Sigmoid colon (tissue), 6 donors: ENCODE measurements at regions not wholly inside any gene's neighbourhood (a gene's known extent, or its start where the extent isn't known, plus 50 kb on each side); places are given as distances from the start of the nearest gene placed in this dataset.

Experiments used
- DNase-seq: peaks from one replicate; pipeline ENCODE4 v3.0.0-alpha.2; 2019
- H3K27ac ChIP-seq, 4 donors: fragments of 200-600 bp; sonication (generic); one replicate each; pipeline ENCODE4 v1.5.1; 2016 to 2019; ENCODE audit warnings: mild to moderate bottlenecking in 1 of 4
- H3K27me3 ChIP-seq, 3 donors: fragments of 200-600 bp; sonication (generic); one replicate each; pipeline ENCODE4 v1.5.1; 2019; ENCODE audit warnings: mild to moderate bottlenecking in 1 of 3
- H3K36me3 ChIP-seq, 4 donors: fragments of 200-600 bp; sonication (generic); one replicate each; pipeline ENCODE4 v1.5.1; 2016 to 2019
- H3K4me1 ChIP-seq, 4 donors: fragments of 200-600 bp; sonication (generic); one replicate each; pipeline ENCODE4 v1.5.1; 2017 to 2019
- H3K4me3 ChIP-seq, 4 donors: fragments of 200-600 bp; sonication (generic); one replicate each; pipeline ENCODE4 v1.5.1; 2017 to 2019; ENCODE audit warnings: mild to moderate bottlenecking in 2 of 4, moderate library complexity in 1 of 4
- H3K9me3 ChIP-seq, 4 donors: fragments of 200-600 bp in 3 of 4; sonication (generic) in 3 of 4; one replicate each; pipeline versions ENCODE4 v1.5.1 to v1.6.1; 2013 to 2019
- CTCF ChIP-seq, 4 experiments: fragments of 450-650 bp in 3 of 4; fragments of 200-600 bp in 1 of 4; IDR thresholded peaks; one replicate each; pipeline ENCODE4 v1.5.1; 2016 to 2019; ENCODE audit warnings: antibody characterized with exemption in 4 of 4, mild to moderate bottlenecking in 3 of 4, moderate library complexity in 2 of 4
- EP300 ChIP-seq, 4 donors: sonication (generic); formaldehyde crosslinking; IDR thresholded peaks; one replicate each; pipeline ENCODE4 v1.6.1; 2017; ENCODE audit warnings: antibody characterized with exemption in 4 of 4
- POLR2A ChIP-seq, 2 donors: fragments of 450-650 bp; IDR thresholded peaks; one replicate each; pipeline ENCODE4 v1.6.1; 2016; ENCODE audit warnings: antibody characterized with exemption in 2 of 2, mild to moderate bottlenecking in 2 of 2, moderate library complexity in 2 of 2
- POLR2AphosphoS5 ChIP-seq, 4 donors: sonication (generic); formaldehyde crosslinking; IDR thresholded peaks; one replicate each; pipeline ENCODE4 v1.6.1; 2017; ENCODE audit warnings: antibody characterized with exemption in 4 of 4
- WGBS, 2 donors: extraction: QIAGEN DNeasy Blood & Tissue Kit; methylation state at CpG; one replicate each; pipeline ENCODE4 v1.1.7; 2013; 5-methylcytosine and 5-hydroxymethylcytosine counted together
- intact Hi-C: fragments of 100-400 bp; cut with DNase I; formaldehyde crosslinking; loops from one replicate; pipeline ENCODE4 v1.15.1; 2023
- donor health status: healthy with polysubstance abuse.
- donor health status: healthy.

GRCh38 chr13:31963631-31964030 lies 67.9 kb upstream of the FRY start:
- TF ChIP-seq CTCF (IDR thresholded peaks at IDR 0.05) (no peak), POLR2A (IDR thresholded peaks at IDR 0.05) (no peak), POLR2AphosphoS5 (IDR thresholded peaks at IDR 0.05) (no peak), EP300 (IDR thresholded peaks at IDR 0.05) (no peak)
- 92 to 93% methylated on average over 1 of the region's 1 CpG for WGBS, 2 donors
- Histone ChIP-seq H3K36me3 (no peaks in the 10 kb centered on the region), H3K4me1 (peaks cover 0 to 10% (median 2%) of the 10 kb centered on the region in 4 donors), H3K27ac (no peak overlapping the region), H3K4me3 (no peak overlapping the region), H3K9me3 (no peaks in the 10 kb centered on the region), H3K27me3 (no peaks in the 10 kb centered on the region)
- intact Hi-C loops = no loop called here
- no peak for DNase-seq

GRCh38 chr13:31964168-31964567 lies 67.4 kb upstream of the FRY start:
- DNase-seq = no peak
- 88 to 90% methylated on average over 2 of the region's 2 CpGs for WGBS, 2 donors
- intact Hi-C loops = no loop called here
- Histone ChIP-seq H3K4me1 (peaks cover 0 to 10% (median 2%) of the 10 kb centered on the region in 4 donors), H3K27ac (no peak overlapping the region), H3K36me3 (no peaks in the 10 kb centered on the region), H3K9me3 (no peaks in the 10 kb centered on the region), H3K27me3 (no peaks in the 10 kb centered on the region), H3K4me3 (no peak overlapping the region)
- TF ChIP-seq POLR2AphosphoS5 (IDR thresholded peaks at IDR 0.05) (no peak), EP300 (IDR thresholded peaks at IDR 0.05) (no peak), CTCF (IDR thresholded peaks at IDR 0.05) (no peak), POLR2A (IDR thresholded peaks at IDR 0.05) (no peak)

GRCh38 chr13:31965361-31966066 lies 66.1 kb upstream of the FRY start:
- H3K4me1 ChIP-seq = peaks cover 0 to 10% (median 5%) of the 10 kb centered on the region in 4 donors
- H3K27me3 ChIP-seq = no peaks in the 10 kb centered on the region
- no peak for DNase-seq
- intact Hi-C loops = no loop called here
- H3K36me3 ChIP-seq = no peaks in the 10 kb centered on the region
- H3K4me3 ChIP-seq = no peak overlapping the region
- no peak for TF ChIP-seq CTCF (IDR thresholded peaks at IDR 0.05)
- no peak for TF ChIP-seq EP300 (IDR thresholded peaks at IDR 0.05)
- no peak for TF ChIP-seq POLR2AphosphoS5 (IDR thresholded peaks at IDR 0.05)
- no peak for TF ChIP-seq POLR2A (IDR thresholded peaks at IDR 0.05)
- 7 to 36% methylated on average over 3 of the region's 3 CpGs for WGBS, 2 donors
- H3K9me3 ChIP-seq = no peaks in the 10 kb centered on the region
- H3K27ac ChIP-seq = peak overlapping the region in 1 of 4 donors; percentile 29

GRCh38 chr13:31967155-31967554 lies 64.4 kb upstream of the FRY start:
- Histone ChIP-seq H3K27ac (no peak overlapping the region), H3K4me3 (no peak overlapping the region), H3K4me1 (peaks cover 0 to 15% (median 5%) of the 10 kb centered on the region in 4 donors), H3K27me3 (no peaks in the 10 kb centered on the region), H3K9me3 (no peaks in the 10 kb centered on the region), H3K36me3 (no peaks in the 10 kb centered on the region)
- intact Hi-C loops = no loop called here
- DNase-seq = no peak
- TF ChIP-seq POLR2AphosphoS5 (IDR thresholded peaks at IDR 0.05) = no peak
- TF ChIP-seq EP300 (IDR thresholded peaks at IDR 0.05) = no peak
- no peak for TF ChIP-seq POLR2A (IDR thresholded peaks at IDR 0.05)
- no peak for TF ChIP-seq CTCF (IDR thresholded peaks at IDR 0.05)
- WGBS, 2 donors = 69 to 80% methylated on average over 1 of the region's 1 CpG

- TF ChIP-seq CTCF (IDR thresholded peaks at IDR 0.05) = no peak
- TF ChIP-seq POLR2AphosphoS5 (IDR thresholded peaks at IDR 0.05) = no peak
- no peak for TF ChIP-seq POLR2A (IDR thresholded peaks at IDR 0.05)
- TF ChIP-seq EP300 (IDR thresholded peaks at IDR 0.05) = no peak
- H3K27ac ChIP-seq = no peak overlapping the region
- H3K4me1 ChIP-seq = peaks cover 0 to 15% (median 5%) of the 10 kb centered on the region in 4 donors
Observed at GRCh38 chr13:31968473-31968872, 63.1 kb upstream of the FRY start.

More at GRCh38 chr13:31968473-31968872, 63.1 kb upstream of the FRY start:
- no peak for DNase-seq
- intact Hi-C loops = no loop called here
- WGBS, 2 donors = 48 to 52% methylated on average over 3 of the region's 3 CpGs
- no peaks in the 10 kb centered on the region for H3K36me3 ChIP-seq
- no peaks in the 10 kb centered on the region for H3K27me3 ChIP-seq
- no peaks in the 10 kb centered on the region for H3K9me3 ChIP-seq
- H3K4me3 ChIP-seq = no peak overlapping the region
